OCI-LY7 (cell line): ENCODE measurements at regions not wholly inside any gene's neighbourhood (a gene's known extent, or its start where the extent isn't known, plus 50 kb on each side); places are given as distances from the start of the nearest gene placed in this dataset.

ENCODE experiments used
- EZH2phosphoT487 ChIP-seq: fragments of 200-600 bp; sonication (generic); IDR thresholded peaks from 2 replicates; pipeline ENCODE4 v1.6.1; 2018; ENCODE audit warnings: low read depth, borderline replicate concordance, mild to moderate bottlenecking, mixed run types, antibody characterized with exemption, low read length, moderate library complexity, mixed read lengths
- TF ChIP-seq, protein P1 (sequence below): fragments of 200-600 bp; sonication (generic); conservative IDR thresholded peaks from 2 replicates; pipeline ENCODE4 v1.5.1; 2014; ENCODE audit warnings: mild to moderate bottlenecking, antibody characterized with exemption, low read length, moderate library complexity, mixed read lengths

DNA sequence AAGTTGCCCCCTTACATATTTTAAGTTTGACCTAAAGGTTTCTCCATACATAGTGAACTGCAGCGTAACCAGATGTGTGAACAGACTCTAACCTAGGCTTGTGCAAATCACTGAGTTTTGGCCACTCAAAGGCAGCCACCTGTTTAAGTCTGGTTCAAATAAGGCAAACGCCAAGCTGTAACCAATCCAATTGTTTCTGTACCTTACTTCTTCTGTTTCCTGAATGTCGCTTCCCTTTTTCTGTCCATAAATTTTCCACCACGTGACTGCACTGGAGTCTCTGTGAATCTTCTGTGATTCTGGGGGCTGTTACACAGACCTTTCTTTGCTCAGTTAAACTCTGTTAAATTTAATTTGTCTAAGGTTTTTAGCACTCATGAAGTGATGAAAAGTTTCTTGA, 618.8 kb downstream of the GLUD2 start:
- TF ChIP-seq, protein P1, sequence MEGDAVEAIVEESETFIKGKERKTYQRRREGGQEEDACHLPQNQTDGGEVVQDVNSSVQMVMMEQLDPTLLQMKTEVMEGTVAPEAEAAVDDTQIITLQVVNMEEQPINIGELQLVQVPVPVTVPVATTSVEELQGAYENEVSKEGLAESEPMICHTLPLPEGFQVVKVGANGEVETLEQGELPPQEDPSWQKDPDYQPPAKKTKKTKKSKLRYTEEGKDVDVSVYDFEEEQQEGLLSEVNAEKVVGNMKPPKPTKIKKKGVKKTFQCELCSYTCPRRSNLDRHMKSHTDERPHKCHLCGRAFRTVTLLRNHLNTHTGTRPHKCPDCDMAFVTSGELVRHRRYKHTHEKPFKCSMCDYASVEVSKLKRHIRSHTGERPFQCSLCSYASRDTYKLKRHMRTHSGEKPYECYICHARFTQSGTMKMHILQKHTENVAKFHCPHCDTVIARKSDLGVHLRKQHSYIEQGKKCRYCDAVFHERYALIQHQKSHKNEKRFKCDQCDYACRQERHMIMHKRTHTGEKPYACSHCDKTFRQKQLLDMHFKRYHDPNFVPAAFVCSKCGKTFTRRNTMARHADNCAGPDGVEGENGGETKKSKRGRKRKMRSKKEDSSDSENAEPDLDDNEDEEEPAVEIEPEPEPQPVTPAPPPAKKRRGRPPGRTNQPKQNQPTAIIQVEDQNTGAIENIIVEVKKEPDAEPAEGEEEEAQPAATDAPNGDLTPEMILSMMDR: no peak
- TF ChIP-seq EZH2phosphoT487: no peak
